ENCODE measurements at regions not wholly inside any gene's neighbourhood (a gene's known extent, or its start where the extent isn't known, plus 50 kb on each side); places are given as distances from the start of the nearest gene placed in this dataset.

GRCh38 chr12:90343966-90344365, 611.0 kb downstream of the CCER1 start:
- Mint-ChIP-seq H3K4me3 (no peak overlapping the region), H3K36me3 (ENCODE audit: low read depth) (no peaks in the 10 kb centered on the region), H3K4me1 (ENCODE audit: low read depth) (no peaks in the 10 kb centered on the region), H3K27ac (no peak overlapping the region), H3K27me3 (ENCODE audit: insufficient read depth) (peaks cover 4% of the 10 kb centered on the region), H3K9me3 (peaks cover 9% of the 10 kb centered on the region; the same call in 1 of the 2 replicates)
- no peak for TF ChIP-seq CTCF (IDR thresholded peaks at IDR 0.05)
- DNase-seq: no peak

- no peak for DNase-seq
- H3K36me3 Mint-ChIP-seq (ENCODE audit: low read depth): no peaks in the 10 kb centered on the region
- H3K9me3 Mint-ChIP-seq: peaks cover 9% of the 10 kb centered on the region; the same call in 1 of the 2 replicates
- H3K27ac Mint-ChIP-seq: no peak overlapping the region
- H3K4me3 Mint-ChIP-seq: no peak overlapping the region
- no peaks in the 10 kb centered on the region for H3K4me1 Mint-ChIP-seq (ENCODE audit: low read depth)
- TF ChIP-seq CTCF (IDR thresholded peaks at IDR 0.05): no peak
- peaks cover 4% of the 10 kb centered on the region for H3K27me3 Mint-ChIP-seq (ENCODE audit: insufficient read depth)
Observed at GRCh38 chr12:90342081-90342480, 612.9 kb downstream of the CCER1 start.

GRCh38 chr12:90339837-90340236, 615.1 kb downstream of the CCER1 start:
- H3K27ac Mint-ChIP-seq: no peak overlapping the region
- no peak for TF ChIP-seq CTCF (IDR thresholded peaks at IDR 0.05)
- H3K27me3 Mint-ChIP-seq (ENCODE audit: insufficient read depth): peaks cover 2% of the 10 kb centered on the region
- peaks cover 4% of the 10 kb centered on the region; the same call in 1 of the 2 replicates for H3K9me3 Mint-ChIP-seq
- no peak for DNase-seq
- no peaks in the 10 kb centered on the region for H3K36me3 Mint-ChIP-seq (ENCODE audit: low read depth)
- no peaks in the 10 kb centered on the region for H3K4me1 Mint-ChIP-seq (ENCODE audit: low read depth)
- H3K4me3 Mint-ChIP-seq: no peak overlapping the region

- Mint-ChIP-seq H3K4me3 (no peak overlapping the region), H3K27ac (no peak overlapping the region), H3K9me3 (no peaks in the 10 kb centered on the region), H3K4me1 (ENCODE audit: low read depth) (no peaks in the 10 kb centered on the region), H3K27me3 (ENCODE audit: insufficient read depth) (peaks cover 2% of the 10 kb centered on the region), H3K36me3 (ENCODE audit: low read depth) (no peaks in the 10 kb centered on the region)
- TF ChIP-seq CTCF (IDR thresholded peaks at IDR 0.05): no peak
- no peak for DNase-seq
Observed at GRCh38 chr12:90338365-90338764, 616.6 kb downstream of the CCER1 start.

- Mint-ChIP-seq H3K27me3 (ENCODE audit: insufficient read depth) (no peaks in the 10 kb centered on the region; the same call in 1 of the 2 replicates), H3K4me3 (no peak overlapping the region), H3K36me3 (ENCODE audit: low read depth) (no peaks in the 10 kb centered on the region), H3K27ac (no peak overlapping the region), H3K9me3 (no peaks in the 10 kb centered on the region), H3K4me1 (ENCODE audit: low read depth) (no peaks in the 10 kb centered on the region)
- DNase-seq: no peak
- no peak for TF ChIP-seq CTCF (IDR thresholded peaks at IDR 0.05)
Observed at GRCh38 chr12:90337018-90337417, 618.0 kb downstream of the CCER1 start.

- no peak overlapping the region for H3K4me3 Mint-ChIP-seq
- H3K27ac Mint-ChIP-seq: no peak overlapping the region
- no peak for TF ChIP-seq CTCF (IDR thresholded peaks at IDR 0.05)
- H3K9me3 Mint-ChIP-seq: no peaks in the 10 kb centered on the region
- H3K4me1 Mint-ChIP-seq (ENCODE audit: low read depth): no peaks in the 10 kb centered on the region
- no peaks in the 10 kb centered on the region for H3K36me3 Mint-ChIP-seq (ENCODE audit: low read depth)
- DNase-seq: no peak
- no peaks in the 10 kb centered on the region for H3K27me3 Mint-ChIP-seq (ENCODE audit: insufficient read depth)
Observed at GRCh38 chr12:90335566-90335965, 619.4 kb downstream of the CCER1 start.
